ENCODE measurements at regions not wholly inside any gene's neighbourhood (a gene's known extent, or its start where the extent isn't known, plus 50 kb on each side); places are given as distances from the start of the nearest gene placed in this dataset.
"Not testable (repeated sequence)": the region's sequence is repeated elsewhere in the genome, so short reads cannot be mapped to it uniquely, and the experiment has no call there.

- H3K9me3 ChIP-seq: no peaks in the 10 kb centered on the region
- intact Hi-C loops (cut with DNase I, micrococcal nuclease): no loop called here
Observed at GRCh38 chr10:65413001-65413400, 1512.8 kb upstream of the LRRTM3 start.

GRCh38 chr10:65415318-65415717 is 1510.5 kb upstream of the LRRTM3 start:
- no peak overlapping the region for H3K4me3 ChIP-seq
- TF ChIP-seq, protein P1, sequence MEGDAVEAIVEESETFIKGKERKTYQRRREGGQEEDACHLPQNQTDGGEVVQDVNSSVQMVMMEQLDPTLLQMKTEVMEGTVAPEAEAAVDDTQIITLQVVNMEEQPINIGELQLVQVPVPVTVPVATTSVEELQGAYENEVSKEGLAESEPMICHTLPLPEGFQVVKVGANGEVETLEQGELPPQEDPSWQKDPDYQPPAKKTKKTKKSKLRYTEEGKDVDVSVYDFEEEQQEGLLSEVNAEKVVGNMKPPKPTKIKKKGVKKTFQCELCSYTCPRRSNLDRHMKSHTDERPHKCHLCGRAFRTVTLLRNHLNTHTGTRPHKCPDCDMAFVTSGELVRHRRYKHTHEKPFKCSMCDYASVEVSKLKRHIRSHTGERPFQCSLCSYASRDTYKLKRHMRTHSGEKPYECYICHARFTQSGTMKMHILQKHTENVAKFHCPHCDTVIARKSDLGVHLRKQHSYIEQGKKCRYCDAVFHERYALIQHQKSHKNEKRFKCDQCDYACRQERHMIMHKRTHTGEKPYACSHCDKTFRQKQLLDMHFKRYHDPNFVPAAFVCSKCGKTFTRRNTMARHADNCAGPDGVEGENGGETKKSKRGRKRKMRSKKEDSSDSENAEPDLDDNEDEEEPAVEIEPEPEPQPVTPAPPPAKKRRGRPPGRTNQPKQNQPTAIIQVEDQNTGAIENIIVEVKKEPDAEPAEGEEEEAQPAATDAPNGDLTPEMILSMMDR (IDR thresholded peaks at IDR 0.05): no peak
- intact Hi-C loops (cut with DNase I, micrococcal nuclease): no loop called here
- no peaks in the 10 kb centered on the region for H3K36me3 ChIP-seq (ENCODE audit: low read depth)
- H3K4me1 ChIP-seq (ENCODE audit: low read depth): no peaks in the 10 kb centered on the region
- ATAC-seq: peak; percentile 67
- H3K9me3 ChIP-seq: no peaks in the 10 kb centered on the region
- peak in 1 of 3 donors; percentile 3 for DNase-seq

More at GRCh38 chr10:65413001-65413400, 1512.8 kb upstream of the LRRTM3 start:
- no peaks in the 10 kb centered on the region for H3K36me3 ChIP-seq (ENCODE audit: low read depth)
- no peak for ATAC-seq
- no peaks in the 10 kb centered on the region for H3K4me1 ChIP-seq (ENCODE audit: low read depth)
- TF ChIP-seq, protein P1 (IDR thresholded peaks at IDR 0.05): no peak
- no peak for DNase-seq
- H3K4me3 ChIP-seq: no peak overlapping the region

DNA sequence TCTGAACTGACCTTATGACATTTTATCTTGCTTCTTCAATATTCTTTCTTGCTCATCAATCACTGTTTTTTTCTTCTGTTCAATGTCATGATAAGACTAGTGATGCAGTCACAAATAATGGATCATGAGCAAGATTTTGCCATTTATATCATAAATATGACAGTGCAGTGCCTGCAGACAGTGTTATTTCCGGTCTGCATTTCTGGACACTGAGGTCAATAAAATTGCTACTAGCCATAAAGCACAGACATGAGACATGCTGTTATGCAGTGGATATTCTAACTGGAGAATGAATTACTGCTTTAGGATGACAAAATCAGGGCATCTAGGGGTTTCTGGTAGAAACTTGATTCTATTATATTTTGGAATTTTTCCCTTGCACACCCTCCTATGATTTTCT is 1509.7 kb upstream of the LRRTM3 start:
- intact Hi-C loops (cut with DNase I, micrococcal nuclease): no loop called here
- Histone ChIP-seq H3K4me3 (no peak overlapping the region), H3K36me3 (ENCODE audit: low read depth) (no peaks in the 10 kb centered on the region), H3K9me3 (no peaks in the 10 kb centered on the region), H3K4me1 (ENCODE audit: low read depth) (no peaks in the 10 kb centered on the region)
- ATAC-seq (no peak), DNase-seq (no peak)
- TF ChIP-seq, protein P1 (IDR thresholded peaks at IDR 0.05): no peak

- TF ChIP-seq, protein P1 (IDR thresholded peaks at IDR 0.05): no peak
- intact Hi-C loops (cut with DNase I, micrococcal nuclease): no loop called here
- Histone ChIP-seq H3K9me3 (no peaks in the 10 kb centered on the region), H3K4me3 (no peak overlapping the region), H3K4me1 (ENCODE audit: low read depth) (no peaks in the 10 kb centered on the region), H3K36me3 (ENCODE audit: low read depth) (no peaks in the 10 kb centered on the region)
- DNase-seq (no peak), ATAC-seq (no peak)
Observed at GRCh38 chr10:65419629-65420028, 1506.2 kb upstream of the LRRTM3 start.

DNA sequence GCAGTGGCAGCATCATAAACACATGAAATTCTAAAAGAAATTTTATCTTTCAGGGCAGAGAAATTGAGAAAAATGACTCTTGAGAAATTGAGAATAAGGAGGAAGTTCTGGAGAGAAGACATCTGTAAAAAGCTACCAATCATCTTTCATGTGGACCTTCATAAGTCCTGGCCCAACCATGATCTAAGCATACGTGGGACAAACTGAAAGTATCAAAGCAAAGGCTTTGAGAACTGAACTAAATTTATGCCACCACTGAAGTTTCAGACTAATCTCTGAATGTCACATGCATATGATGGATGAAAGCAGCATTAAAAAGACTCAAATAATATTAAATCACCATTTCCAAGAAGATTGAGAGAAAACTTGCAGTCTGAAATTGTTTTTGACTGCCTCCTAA is 1502.8 kb upstream of the LRRTM3 start:
- intact Hi-C loops (cut with DNase I, micrococcal nuclease): no loop called here
- ATAC-seq (no peak), DNase-seq (no peak)
- TF ChIP-seq, protein P1 (IDR thresholded peaks at IDR 0.05): no peak
- H3K36me3 ChIP-seq (ENCODE audit: low read depth): no peaks in the 10 kb centered on the region
- no peak overlapping the region for H3K4me3 ChIP-seq
- H3K9me3 ChIP-seq: no peaks in the 10 kb centered on the region
- no peaks in the 10 kb centered on the region for H3K4me1 ChIP-seq (ENCODE audit: low read depth)

GRCh38 chr10:65429381-65429780 is 1496.5 kb upstream of the LRRTM3 start:
- H3K4me3 ChIP-seq; ATAC-seq; H3K9me3 ChIP-seq; intact Hi-C loops (cut with DNase I, micrococcal nuclease); H3K36me3 ChIP-seq (ENCODE audit: low read depth); DNase-seq; H3K4me1 ChIP-seq (ENCODE audit: low read depth): not testable (repeated sequence)
